Endothelial cell of umbilical vein (primary cell): ENCODE measurements at regions not wholly inside any gene's neighbourhood (a gene's known extent, or its start where the extent isn't known, plus 50 kb on each side); places are given as distances from the start of the nearest gene placed in this dataset.

Experiments
- BruUV-seq: library from RNA; stranded (reverse); fragments of 400-500 nt; replicated peaks from 2 replicates; lab custom pipeline; 2021; lab: Mats Ljungman, UMichigan
- CTCF ChIA-PET: fragments of 300-600, 350-600 bp; sonication (Branson Sonifier 250); formaldehyde crosslinking; loops from one replicate; lab custom pipeline; 2021; ENCODE audit warnings: antibody characterized with exemption, inconsistent platforms; lab: Charles Lee
- POLR2A ChIA-PET: fragments of 300-600, 350-600 bp; sonication (Branson Sonifier 250); formaldehyde crosslinking; loops from one replicate; lab custom pipeline; 2021; ENCODE audit warnings: antibody characterized with exemption, inconsistent platforms; lab: Charles Lee
- DNase-seq: peaks from one replicate; pipeline ENCODE4 v3.0.0-alpha.2; 2011; ENCODE audit warnings: low read depth, low spot score
- FAIRE-seq: peaks from 2 replicates; lab custom pipeline; 2011; peaks lifted over from hg19 to GRCh38; lab: Jason Lieb, UNC
- H2AFZ ChIP-seq: 2 replicates; pipeline ENCODE4 v1.6.0; 2012; ENCODE audit warnings: low read depth, low read length, control low read depth, inconsistent platforms
- H3K27ac ChIP-seq: 2 replicates; pipeline ENCODE4 v1.5.1; 2011; ENCODE audit warnings: low read depth, mild to moderate bottlenecking, control low read depth, low read length, moderate library complexity; ENCODE audit not compliant: insufficient read depth
- H3K27me3 ChIP-seq, 2 experiments: 2 replicates each; pipeline versions ENCODE4 v1.6.0 to v1.6.1; 2011; ENCODE audit warnings: low read length in 2 of 2, mixed read lengths in 1 of 2; ENCODE audit not compliant: control insufficient read depth in 2 of 2, insufficient read depth in 2 of 2
- H3K36me3 ChIP-seq, 2 experiments: 2 replicates in 1 of 2; 3 replicates in 1 of 2; pipeline ENCODE4 v1.5.1; 2011; ENCODE audit warnings: low read length in 2 of 2, mild to moderate bottlenecking in 1 of 2, moderate library complexity in 1 of 2; ENCODE audit not compliant: control insufficient read depth in 2 of 2, insufficient read depth in 2 of 2; ENCODE audit errors: extremely low read depth in 1 of 2
- H3K4me1 ChIP-seq: 3 replicates; pipeline ENCODE4 v1.5.1; 2011; ENCODE audit warnings: mild to moderate bottlenecking, low read length; ENCODE audit not compliant: control insufficient read depth, insufficient read depth; ENCODE audit errors: extremely low read depth
- H3K4me2 ChIP-seq: 2 replicates; pipeline ENCODE4 v1.6.1; 2011; ENCODE audit warnings: low read length, control low read depth, mixed read lengths; ENCODE audit not compliant: insufficient read depth
- H3K4me3 ChIP-seq, 3 experiments: fragments of 200-600 bp in 1 of 3; sonication (generic), shearing (Covaris generic) in 1 of 3; replicated peaks in 1 of 3; 2 replicates each; pipeline ENCODE4 v1.5.1; 2011 to 2016; ENCODE audit warnings: control low read depth in 3 of 3, low read length in 3 of 3, mild to moderate bottlenecking in 2 of 3, inconsistent platforms in 1 of 3, low read depth in 1 of 3, moderate library complexity in 1 of 3; ENCODE audit not compliant: insufficient read depth in 1 of 3
- H3K79me2 ChIP-seq: 2 replicates; pipeline ENCODE4 v1.6.0; 2012; ENCODE audit warnings: low read length, inconsistent platforms; ENCODE audit not compliant: control insufficient read depth, insufficient read depth
- H3K9ac ChIP-seq: replicated peaks from 2 replicates; pipeline ENCODE3; 2011; ENCODE audit warnings: low read length, control low read depth; ENCODE audit not compliant: insufficient read depth; ENCODE audit errors: extremely low read depth
- H3K9me1 ChIP-seq: replicated peaks from 3 replicates; pipeline ENCODE4 v1.6.0; 2011; ENCODE audit warnings: mild to moderate bottlenecking, low read length; ENCODE audit not compliant: control insufficient read depth, insufficient read depth; ENCODE audit errors: extremely low read depth
- H3K9me3 ChIP-seq: replicated peaks from 2 replicates; pipeline ENCODE4 v1.5.1; 2012; ENCODE audit warnings: low read length, inconsistent platforms; ENCODE audit not compliant: control insufficient read depth, insufficient read depth
- H4K20me1 ChIP-seq: replicated peaks from 2 replicates; pipeline ENCODE3; 2011; ENCODE audit warnings: mild to moderate bottlenecking, low read length; ENCODE audit not compliant: control insufficient read depth, insufficient read depth; ENCODE audit errors: extremely low read depth
- EZH2 ChIP-seq: IDR thresholded peaks from 2 replicates; pipeline ENCODE4 v1.6.1; 2012; ENCODE audit warnings: borderline replicate concordance, low read depth, mild to moderate bottlenecking, moderate library complexity, low read length, inconsistent platforms; ENCODE audit not compliant: severe bottlenecking
- FOS ChIP-seq: IDR thresholded peaks from 2 replicates; pipeline ENCODE4 v1.6.1; 2011; ENCODE audit warnings: mild to moderate bottlenecking, low read length, moderate library complexity, borderline replicate concordance; ENCODE audit not compliant: insufficient read depth
- GATA2 ChIP-seq: IDR thresholded peaks from 2 replicates; pipeline ENCODE4 v1.7.0; 2011; ENCODE audit warnings: low read depth, mild to moderate bottlenecking, moderate library complexity, mixed read lengths, low read length; ENCODE audit not compliant: insufficient read length, insufficient read depth
- JUN ChIP-seq: IDR thresholded peaks from 2 replicates; pipeline ENCODE4 v1.6.1; 2011; ENCODE audit warnings: borderline replicate concordance, low read depth; ENCODE audit not compliant: insufficient read length, insufficient read depth
- MYC ChIP-seq: IDR thresholded peaks from one replicate; pipeline ENCODE4 v1.6.1; 2011; ENCODE audit warnings: mild to moderate bottlenecking, low read depth, low read length
- POLR2A ChIP-seq: IDR thresholded peaks from 2 replicates; pipeline ENCODE4 v1.6.1; 2012; ENCODE audit warnings: low read depth, mild to moderate bottlenecking, control low read depth, low read length
- POLR2AphosphoS5 ChIP-seq: IDR thresholded peaks from 2 replicates; pipeline ENCODE4 v1.6.1; 2012; ENCODE audit warnings: low read depth, mild to moderate bottlenecking, control low read depth, low read length, moderate library complexity; ENCODE audit not compliant: insufficient read depth
- dilution Hi-C: fragments of 300-500 bp; cut with MboI; formaldehyde crosslinking; loops from one replicate; pipeline ENCODE4 v1.15.0; 2019; ENCODE audit warnings: low sequenced_read_pairs; ENCODE audit not compliant: extremely low pct_ligation_motif_present
- intact Hi-C: fragments of 100-400 bp; cut with micrococcal nuclease; formaldehyde crosslinking; loops from one replicate; pipeline ENCODE4 v1.10.0; 2022
- TF ChIP-seq, protein P1 (sequence below), 2 donors: IDR thresholded peaks; 1 replicate in 1 of 2; 2 replicates in 1 of 2; pipeline ENCODE4 v1.5.1; 2011; ENCODE audit warnings: low read length in 2 of 2, mild to moderate bottlenecking in 2 of 2, moderate library complexity in 2 of 2, control low read depth in 1 of 2, inconsistent platforms in 1 of 2, low read depth in 1 of 2; ENCODE audit not compliant: insufficient read depth in 1 of 2; ENCODE audit errors: extremely low read depth in 1 of 2
- TF ChIP-seq, protein P2 (sequence below): IDR thresholded peaks from 2 replicates; pipeline ENCODE4 v1.6.1; 2011; ENCODE audit not compliant: insufficient read depth, insufficient read length

DNA sequence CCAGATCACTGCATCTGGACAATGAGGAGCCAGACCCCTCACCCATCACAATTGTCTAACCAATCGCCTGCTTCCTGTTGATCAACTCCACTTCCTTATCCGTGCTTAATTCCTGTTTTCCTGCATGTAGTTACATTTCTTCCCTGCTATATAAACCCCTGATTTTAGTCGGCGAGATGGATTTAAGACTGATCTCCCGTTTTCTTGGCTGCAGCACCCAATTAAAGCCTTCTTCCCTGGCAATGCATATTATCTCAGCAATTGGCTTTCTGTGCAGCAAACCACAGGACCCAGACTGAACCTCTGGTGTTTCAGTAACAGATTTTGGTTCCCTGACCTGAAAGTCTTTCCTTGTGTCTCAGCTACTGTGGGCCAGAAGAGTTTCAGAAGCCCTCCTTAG lies 272.3 kb downstream of the IPO8 start:
- Histone ChIP-seq H2AFZ (no peak overlapping the region), H3K9me3 (no peaks in the 10 kb centered on the region), H3K4me1 (peaks cover 5% of the 10 kb centered on the region), H3K9me1 (no peaks in the 10 kb centered on the region), H4K20me1 (no peaks in the 10 kb centered on the region), H3K36me3 (no peaks in the 10 kb centered on the region), H3K27me3 (peaks cover 0 to 3% of the 10 kb centered on the region in 2 experiments), H3K27ac (no peak overlapping the region), H3K4me3 (no peak overlapping the region), H3K9ac (no peak overlapping the region), H3K79me2 (no peaks in the 10 kb centered on the region), H3K4me2 (no peak overlapping the region)
- no TSS peak for BruUV-seq
- TF ChIP-seq GATA2 (no peak), POLR2A (no peak), EZH2 (no peak), POLR2AphosphoS5 (no peak), JUN (no peak), MYC (no peak), FOS (no peak)
- TF ChIP-seq, protein P1, sequence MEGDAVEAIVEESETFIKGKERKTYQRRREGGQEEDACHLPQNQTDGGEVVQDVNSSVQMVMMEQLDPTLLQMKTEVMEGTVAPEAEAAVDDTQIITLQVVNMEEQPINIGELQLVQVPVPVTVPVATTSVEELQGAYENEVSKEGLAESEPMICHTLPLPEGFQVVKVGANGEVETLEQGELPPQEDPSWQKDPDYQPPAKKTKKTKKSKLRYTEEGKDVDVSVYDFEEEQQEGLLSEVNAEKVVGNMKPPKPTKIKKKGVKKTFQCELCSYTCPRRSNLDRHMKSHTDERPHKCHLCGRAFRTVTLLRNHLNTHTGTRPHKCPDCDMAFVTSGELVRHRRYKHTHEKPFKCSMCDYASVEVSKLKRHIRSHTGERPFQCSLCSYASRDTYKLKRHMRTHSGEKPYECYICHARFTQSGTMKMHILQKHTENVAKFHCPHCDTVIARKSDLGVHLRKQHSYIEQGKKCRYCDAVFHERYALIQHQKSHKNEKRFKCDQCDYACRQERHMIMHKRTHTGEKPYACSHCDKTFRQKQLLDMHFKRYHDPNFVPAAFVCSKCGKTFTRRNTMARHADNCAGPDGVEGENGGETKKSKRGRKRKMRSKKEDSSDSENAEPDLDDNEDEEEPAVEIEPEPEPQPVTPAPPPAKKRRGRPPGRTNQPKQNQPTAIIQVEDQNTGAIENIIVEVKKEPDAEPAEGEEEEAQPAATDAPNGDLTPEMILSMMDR (IDR thresholded peaks at IDR 0.05; ENCODE audit: extremely low read depth in 1 of 2, insufficient read depth in 1 of 2, low read depth in 1 of 2, low read length in 2 of 2), result no peak
- TF ChIP-seq, protein P2, sequence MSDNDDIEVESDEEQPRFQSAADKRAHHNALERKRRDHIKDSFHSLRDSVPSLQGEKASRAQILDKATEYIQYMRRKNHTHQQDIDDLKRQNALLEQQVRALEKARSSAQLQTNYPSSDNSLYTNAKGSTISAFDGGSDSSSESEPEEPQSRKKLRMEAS, result no peak
- ChIA-PET CTCF (no interaction called here), POLR2A (no interaction called here)
- dilution Hi-C loops (no loop called here), intact Hi-C loops (no loop called here)
- DNase-seq (no peak), FAIRE-seq (no peak)
